A673 (cell line): ENCODE measurements at regions not wholly inside any gene's neighbourhood (a gene's known extent, or its start where the extent isn't known, plus 50 kb on each side); places are given as distances from the start of the nearest gene placed in this dataset.

Experiments used
- BruUV-seq: library from RNA; stranded (reverse); fragments of 400-500 nt; replicated peaks from 2 replicates; lab custom pipeline; 2021; lab: Mats Ljungman, UMichigan
- CTCF ChIA-PET: fragments of 300-600 bp; sonication (Branson Sonifier 250); formaldehyde crosslinking; loops from one replicate; lab custom pipeline; 2022; ENCODE audit warnings: antibody characterized with exemption; lab: Charles Lee
- POLR2A ChIA-PET: fragments of 300-600 bp; sonication (Branson Sonifier 250); formaldehyde crosslinking; loops from one replicate; lab custom pipeline; 2022; ENCODE audit warnings: antibody characterized with exemption; ENCODE audit not compliant: low non-redundant PET; lab: Charles Lee
- DNase-seq: peaks from one replicate; pipeline ENCODE4 v3.0.0-alpha.2; 2015; ENCODE audit warnings: low spot score
- H3K27ac ChIP-seq: fragments of 200-600 bp; sonication (generic); 2 replicates; pipeline ENCODE4 v1.5.1; 2016; ENCODE audit warnings: mixed run types, low read depth, mild to moderate bottlenecking, mixed read lengths, antibody characterized with exemption, low read length; ENCODE audit not compliant: poor library complexity, severe bottlenecking
- H3K27me3 ChIP-seq: fragments of 200-600 bp; sonication (generic); replicated peaks from 2 replicates; pipeline ENCODE4 v1.6.1; 2017; ENCODE audit warnings: mixed run types, low read depth, mild to moderate bottlenecking, mixed read lengths, antibody characterized with exemption, low read length; ENCODE audit not compliant: insufficient read depth, poor library complexity
- H3K36me3 ChIP-seq: fragments of 200-600 bp; sonication (generic); 2 replicates; pipeline ENCODE4 v1.6.1; 2016; ENCODE audit warnings: mixed run types, mild to moderate bottlenecking, mixed read lengths, antibody characterized with exemption, low read length; ENCODE audit not compliant: insufficient read depth, poor library complexity, severe bottlenecking
- H3K4me1 ChIP-seq: fragments of 200-600 bp; sonication (generic); 2 replicates; pipeline ENCODE4 v1.6.1; 2017; ENCODE audit warnings: mixed run types, mild to moderate bottlenecking, mixed read lengths, antibody characterized with exemption, low read length; ENCODE audit not compliant: insufficient read depth, poor library complexity, severe bottlenecking
- H3K4me3 ChIP-seq: fragments of 200-600 bp; sonication (generic); 2 replicates; pipeline ENCODE4 v1.5.1; 2016; ENCODE audit warnings: low read depth, mixed run types, mild to moderate bottlenecking, mixed read lengths, low read length; ENCODE audit not compliant: poor library complexity, severe bottlenecking
- H3K9me3 ChIP-seq: fragments of 200-600 bp; sonication (generic); 2 replicates; pipeline ENCODE4 v1.6.1; 2016; ENCODE audit warnings: mixed run types, low read depth, mild to moderate bottlenecking, mixed read lengths, antibody characterized with exemption, low read length; ENCODE audit not compliant: poor library complexity, severe bottlenecking
- EZH2 ChIP-seq: fragments of 200-600 bp; sonication (generic); IDR thresholded peaks from 2 replicates; pipeline ENCODE4 v1.6.1; 2017; ENCODE audit warnings: borderline replicate concordance, low read depth, mild to moderate bottlenecking, mixed read lengths, antibody characterized with exemption, low read length; ENCODE audit not compliant: poor library complexity, severe bottlenecking
- intact Hi-C: fragments of 100-400 bp; cut with micrococcal nuclease; formaldehyde crosslinking; loops from one replicate; pipeline ENCODE4 v1.10.0; 2022; ENCODE audit not compliant: unreplicated experiment
- TF ChIP-seq, protein P1 (sequence below): fragments of 300-800, 200-600 bp; sonication (generic); conservative IDR thresholded peaks from 2 replicates; pipeline ENCODE4 v1.5.1; 2017; ENCODE audit warnings: low read depth, mild to moderate bottlenecking, antibody characterized with exemption, low read length, moderate library complexity, mixed read lengths

DNA sequence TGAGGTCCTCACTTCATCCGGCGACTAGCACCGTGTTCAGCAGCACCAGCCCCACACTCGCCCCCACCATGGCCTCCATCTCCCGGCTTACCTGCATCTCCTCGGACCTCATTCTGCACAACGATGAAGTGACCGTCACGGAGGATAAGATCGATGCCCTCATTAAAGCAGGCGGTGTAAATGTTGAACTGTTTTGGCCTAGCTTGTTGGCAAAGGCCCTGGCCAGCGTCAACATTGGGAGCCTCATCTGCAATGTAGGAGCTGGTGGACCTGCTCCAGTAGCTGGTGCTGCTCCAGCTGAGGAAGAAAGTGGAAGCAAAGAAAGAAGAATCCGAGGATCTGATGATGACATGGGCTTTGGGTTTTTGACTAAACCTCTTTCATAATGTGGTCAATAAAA is 70.5 kb upstream of the MYCN start:
- Histone ChIP-seq H3K27ac (no peak overlapping the region), H3K4me1 (no peaks in the 10 kb centered on the region), H3K36me3 (no peaks in the 10 kb centered on the region), H3K9me3 (no peaks in the 10 kb centered on the region), H3K27me3 (no peaks in the 10 kb centered on the region), H3K4me3 (no peak overlapping the region)
- POLR2A ChIA-PET, result no interaction called here
- no peak for TF ChIP-seq EZH2
- TF ChIP-seq, protein P1, sequence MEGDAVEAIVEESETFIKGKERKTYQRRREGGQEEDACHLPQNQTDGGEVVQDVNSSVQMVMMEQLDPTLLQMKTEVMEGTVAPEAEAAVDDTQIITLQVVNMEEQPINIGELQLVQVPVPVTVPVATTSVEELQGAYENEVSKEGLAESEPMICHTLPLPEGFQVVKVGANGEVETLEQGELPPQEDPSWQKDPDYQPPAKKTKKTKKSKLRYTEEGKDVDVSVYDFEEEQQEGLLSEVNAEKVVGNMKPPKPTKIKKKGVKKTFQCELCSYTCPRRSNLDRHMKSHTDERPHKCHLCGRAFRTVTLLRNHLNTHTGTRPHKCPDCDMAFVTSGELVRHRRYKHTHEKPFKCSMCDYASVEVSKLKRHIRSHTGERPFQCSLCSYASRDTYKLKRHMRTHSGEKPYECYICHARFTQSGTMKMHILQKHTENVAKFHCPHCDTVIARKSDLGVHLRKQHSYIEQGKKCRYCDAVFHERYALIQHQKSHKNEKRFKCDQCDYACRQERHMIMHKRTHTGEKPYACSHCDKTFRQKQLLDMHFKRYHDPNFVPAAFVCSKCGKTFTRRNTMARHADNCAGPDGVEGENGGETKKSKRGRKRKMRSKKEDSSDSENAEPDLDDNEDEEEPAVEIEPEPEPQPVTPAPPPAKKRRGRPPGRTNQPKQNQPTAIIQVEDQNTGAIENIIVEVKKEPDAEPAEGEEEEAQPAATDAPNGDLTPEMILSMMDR, result no peak
- no peak for DNase-seq
- CTCF ChIA-PET, result no interaction called here
- intact Hi-C loops, result no loop called here
- BruUV-seq, result no TSS peak

DNA sequence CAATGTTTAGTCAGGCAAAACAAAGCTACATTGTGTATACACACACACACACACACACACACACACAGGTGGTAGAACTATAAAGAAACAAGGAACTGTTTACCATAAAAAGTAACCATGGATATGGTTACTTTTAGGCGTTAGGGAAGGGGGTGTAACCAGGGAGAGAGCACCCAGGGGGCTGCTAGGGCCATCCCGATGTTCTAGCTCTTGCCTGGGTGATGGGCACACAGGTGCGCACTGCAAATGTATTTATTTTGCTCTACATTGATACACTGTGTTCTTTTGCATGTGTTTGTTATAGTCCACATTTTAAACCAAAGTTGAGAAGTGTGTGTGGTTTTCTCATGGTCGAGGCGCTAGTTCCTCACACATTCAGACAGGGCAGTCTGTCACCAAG is 69.8 kb upstream of the MYCN start:
- ChIA-PET POLR2A (no interaction called here), CTCF (interaction anchor here (0.5 kb wide), 1 partner anchor 9 kb away, joined by 7 read pairs; no protein-coding TSS in a partner anchor)
- H3K4me1 ChIP-seq, result no peaks in the 10 kb centered on the region

DNA sequence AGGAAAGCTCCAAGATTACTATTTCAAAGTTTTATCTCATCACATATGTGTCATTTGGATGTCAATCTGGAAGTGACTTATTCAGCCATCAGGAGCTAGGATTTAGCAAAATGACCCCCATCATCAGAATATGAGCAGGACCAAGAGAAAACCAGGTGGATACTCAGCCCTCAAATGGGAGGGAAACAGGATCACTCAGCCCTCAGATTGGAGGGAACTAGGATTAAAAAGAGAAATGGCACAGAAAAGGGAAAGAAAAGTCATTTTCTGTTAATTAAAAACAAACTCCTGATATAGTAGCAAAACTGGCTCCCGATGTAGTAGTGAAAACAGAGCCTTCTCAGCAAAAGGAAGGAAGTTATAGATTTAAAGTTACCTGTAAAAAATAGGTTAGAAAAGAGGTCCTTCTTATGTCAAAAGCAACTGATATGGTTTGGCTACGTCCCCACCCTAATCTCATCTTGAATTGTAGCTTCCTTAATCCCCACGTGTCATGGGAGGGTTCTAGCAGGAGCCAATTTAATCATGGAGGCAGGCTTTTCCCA is 69.0 kb upstream of the MYCN start:
- CTCF ChIA-PET, result no interaction called here

More for the DNA sequence above, 69.8 kb upstream of the MYCN start:
- H3K9me3 ChIP-seq, result no peaks in the 10 kb centered on the region
- DNase-seq, result no peak
- intact Hi-C loops, result no loop called here
- no peaks in the 10 kb centered on the region for H3K27me3 ChIP-seq
- H3K36me3 ChIP-seq, result no peaks in the 10 kb centered on the region
- H3K27ac ChIP-seq, result no peak overlapping the region
- BruUV-seq, result no TSS peak
- TF ChIP-seq, protein P1, result no peak
- TF ChIP-seq EZH2, result no peak
- no peak overlapping the region for H3K4me3 ChIP-seq

More for the DNA sequence above, 69.0 kb upstream of the MYCN start:
- intact Hi-C loops, result no loop called here
- no peak overlapping the region for H3K4me3 ChIP-seq
- TF ChIP-seq EZH2, result no peak
- TF ChIP-seq, protein P1, result no peak
- no peaks in the 10 kb centered on the region for H3K27me3 ChIP-seq
- H3K4me1 ChIP-seq, result no peaks in the 10 kb centered on the region
- POLR2A ChIA-PET, result no interaction called here
- no peaks in the 10 kb centered on the region for H3K36me3 ChIP-seq
- BruUV-seq, result no TSS peak
- H3K27ac ChIP-seq, result no peak overlapping the region
- no peak for DNase-seq
- H3K9me3 ChIP-seq, result no peaks in the 10 kb centered on the region
